ENCODE measurements at regions not wholly inside any gene's neighbourhood (a gene's known extent, or its start where the extent isn't known, plus 50 kb on each side); places are given as distances from the start of the nearest gene placed in this dataset.
"Not testable (repeated sequence)": the region's sequence is repeated elsewhere in the genome, so short reads cannot be mapped to it uniquely, and the experiment has no call there.

DNA sequence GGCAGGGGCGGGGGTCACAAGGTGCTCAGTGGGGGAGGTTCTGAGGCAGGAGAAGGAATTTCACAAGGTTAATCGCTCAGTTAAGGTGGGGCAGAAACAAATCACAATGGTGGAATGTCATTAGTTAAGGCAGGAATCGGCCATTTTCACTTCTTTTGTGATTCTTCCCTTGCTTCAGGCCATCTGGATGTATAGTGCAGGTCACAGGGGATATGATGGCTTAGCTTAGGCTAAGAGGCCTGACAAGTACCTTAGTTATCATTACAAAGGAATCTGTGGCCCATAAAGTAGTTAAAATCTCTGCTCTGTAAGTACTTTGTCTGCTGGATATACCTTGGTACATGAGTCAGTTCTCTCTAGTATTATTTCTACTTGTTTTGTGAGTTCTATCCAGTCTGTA is 79.6 kb upstream of the IL1RAPL1 start:
- TF ChIP-seq, protein P1, sequence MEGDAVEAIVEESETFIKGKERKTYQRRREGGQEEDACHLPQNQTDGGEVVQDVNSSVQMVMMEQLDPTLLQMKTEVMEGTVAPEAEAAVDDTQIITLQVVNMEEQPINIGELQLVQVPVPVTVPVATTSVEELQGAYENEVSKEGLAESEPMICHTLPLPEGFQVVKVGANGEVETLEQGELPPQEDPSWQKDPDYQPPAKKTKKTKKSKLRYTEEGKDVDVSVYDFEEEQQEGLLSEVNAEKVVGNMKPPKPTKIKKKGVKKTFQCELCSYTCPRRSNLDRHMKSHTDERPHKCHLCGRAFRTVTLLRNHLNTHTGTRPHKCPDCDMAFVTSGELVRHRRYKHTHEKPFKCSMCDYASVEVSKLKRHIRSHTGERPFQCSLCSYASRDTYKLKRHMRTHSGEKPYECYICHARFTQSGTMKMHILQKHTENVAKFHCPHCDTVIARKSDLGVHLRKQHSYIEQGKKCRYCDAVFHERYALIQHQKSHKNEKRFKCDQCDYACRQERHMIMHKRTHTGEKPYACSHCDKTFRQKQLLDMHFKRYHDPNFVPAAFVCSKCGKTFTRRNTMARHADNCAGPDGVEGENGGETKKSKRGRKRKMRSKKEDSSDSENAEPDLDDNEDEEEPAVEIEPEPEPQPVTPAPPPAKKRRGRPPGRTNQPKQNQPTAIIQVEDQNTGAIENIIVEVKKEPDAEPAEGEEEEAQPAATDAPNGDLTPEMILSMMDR (conservative IDR thresholded peaks at IDR 0.05 in 1 of 2, IDR thresholded peaks at IDR 0.05 in 1 of 2; ENCODE audit: extremely low read depth in 1 of 2, insufficient read depth in 1 of 2, low read depth in 1 of 2, low read length in 2 of 2), result not testable (repeated sequence)
- not testable (repeated sequence) for TF ChIP-seq EZH2 (IDR thresholded peaks at IDR 0.05; ENCODE audit: borderline replicate concordance, low read length)

Data from mammary epithelial cell (primary cell).